Sigmoid colon (tissue), 6 donors: ENCODE measurements at regions not wholly inside any gene's neighbourhood (a gene's known extent, or its start where the extent isn't known, plus 50 kb on each side); places are given as distances from the start of the nearest gene placed in this dataset.

ENCODE experiments used
- DNase-seq: peaks from one replicate; pipeline ENCODE4 v3.0.0-alpha.2; 2019
- H3K27ac ChIP-seq, 4 donors: fragments of 200-600 bp; sonication (generic); one replicate each; pipeline ENCODE4 v1.5.1; 2016 to 2019; ENCODE audit warnings: mild to moderate bottlenecking in 1 of 4
- H3K27me3 ChIP-seq, 3 donors: fragments of 200-600 bp; sonication (generic); one replicate each; pipeline ENCODE4 v1.5.1; 2019; ENCODE audit warnings: mild to moderate bottlenecking in 1 of 3
- H3K36me3 ChIP-seq, 4 donors: fragments of 200-600 bp; sonication (generic); one replicate each; pipeline ENCODE4 v1.5.1; 2016 to 2019
- H3K4me1 ChIP-seq, 4 donors: fragments of 200-600 bp; sonication (generic); one replicate each; pipeline ENCODE4 v1.5.1; 2017 to 2019
- H3K4me3 ChIP-seq, 4 donors: fragments of 200-600 bp; sonication (generic); one replicate each; pipeline ENCODE4 v1.5.1; 2017 to 2019; ENCODE audit warnings: mild to moderate bottlenecking in 2 of 4, moderate library complexity in 1 of 4
- H3K9me3 ChIP-seq, 4 donors: fragments of 200-600 bp in 3 of 4; sonication (generic) in 3 of 4; one replicate each; pipeline versions ENCODE4 v1.5.1 to v1.6.1; 2013 to 2019
- EP300 ChIP-seq, 4 donors: sonication (generic); formaldehyde crosslinking; IDR thresholded peaks; one replicate each; pipeline ENCODE4 v1.6.1; 2017; ENCODE audit warnings: antibody characterized with exemption in 4 of 4
- POLR2A ChIP-seq, 2 donors: fragments of 450-650 bp; IDR thresholded peaks; one replicate each; pipeline ENCODE4 v1.6.1; 2016; ENCODE audit warnings: antibody characterized with exemption in 2 of 2, mild to moderate bottlenecking in 2 of 2, moderate library complexity in 2 of 2
- POLR2AphosphoS5 ChIP-seq, 4 donors: sonication (generic); formaldehyde crosslinking; IDR thresholded peaks; one replicate each; pipeline ENCODE4 v1.6.1; 2017; ENCODE audit warnings: antibody characterized with exemption in 4 of 4
- WGBS, 2 donors: extraction: QIAGEN DNeasy Blood & Tissue Kit; methylation state at CpG; one replicate each; pipeline ENCODE4 v1.1.7; 2013; 5-methylcytosine and 5-hydroxymethylcytosine counted together
- intact Hi-C: fragments of 100-400 bp; cut with DNase I; formaldehyde crosslinking; loops from one replicate; pipeline ENCODE4 v1.15.1; 2023
- TF ChIP-seq, protein P1 (sequence below), 4 experiments: fragments of 450-650 bp in 3 of 4; fragments of 200-600 bp in 1 of 4; IDR thresholded peaks; one replicate each; pipeline ENCODE4 v1.5.1; 2016 to 2019; ENCODE audit warnings: antibody characterized with exemption in 4 of 4, mild to moderate bottlenecking in 3 of 4, moderate library complexity in 2 of 4
- donor health status: healthy with polysubstance abuse.
- donor health status: healthy.

DNA sequence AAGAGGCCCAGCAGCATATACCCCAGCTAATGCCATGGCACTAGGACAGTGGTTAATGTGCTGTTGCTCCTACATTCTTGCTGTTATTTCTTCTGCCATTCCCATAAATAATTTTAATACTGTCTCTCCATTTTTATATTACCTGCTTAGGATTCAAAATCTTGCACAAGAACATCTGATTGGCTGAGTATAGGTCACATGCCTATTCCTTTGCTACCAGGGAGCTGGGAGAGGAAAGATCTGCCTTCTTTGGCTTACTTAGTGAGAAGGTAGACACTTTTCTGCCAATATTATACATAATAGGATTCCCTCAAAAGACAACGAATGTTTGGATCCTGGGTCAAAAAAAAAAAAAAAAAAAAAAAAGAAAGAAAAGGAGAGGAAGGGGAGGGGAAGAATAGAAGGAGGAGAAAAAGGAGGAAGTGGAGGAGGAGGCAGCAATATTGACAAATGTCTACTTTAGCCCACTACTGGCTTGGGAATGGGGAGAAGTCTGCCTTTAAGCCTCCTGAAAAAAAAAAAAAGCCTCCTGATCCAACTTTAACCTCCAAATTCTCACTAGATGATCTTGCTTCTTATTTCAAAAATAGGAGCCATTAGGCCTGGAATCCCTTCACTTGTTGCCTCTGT is 134.5 kb upstream of the HNRNPU start:
- no peak overlapping the region for H3K27ac ChIP-seq
- intact Hi-C loops = no loop called here
- no peak for DNase-seq
- no peak overlapping the region for H3K4me3 ChIP-seq
- no peak for TF ChIP-seq POLR2A (IDR thresholded peaks at IDR 0.05)
- no peak for TF ChIP-seq POLR2AphosphoS5 (IDR thresholded peaks at IDR 0.05)
- no peak for TF ChIP-seq EP300 (IDR thresholded peaks at IDR 0.05)
- TF ChIP-seq, protein P1, sequence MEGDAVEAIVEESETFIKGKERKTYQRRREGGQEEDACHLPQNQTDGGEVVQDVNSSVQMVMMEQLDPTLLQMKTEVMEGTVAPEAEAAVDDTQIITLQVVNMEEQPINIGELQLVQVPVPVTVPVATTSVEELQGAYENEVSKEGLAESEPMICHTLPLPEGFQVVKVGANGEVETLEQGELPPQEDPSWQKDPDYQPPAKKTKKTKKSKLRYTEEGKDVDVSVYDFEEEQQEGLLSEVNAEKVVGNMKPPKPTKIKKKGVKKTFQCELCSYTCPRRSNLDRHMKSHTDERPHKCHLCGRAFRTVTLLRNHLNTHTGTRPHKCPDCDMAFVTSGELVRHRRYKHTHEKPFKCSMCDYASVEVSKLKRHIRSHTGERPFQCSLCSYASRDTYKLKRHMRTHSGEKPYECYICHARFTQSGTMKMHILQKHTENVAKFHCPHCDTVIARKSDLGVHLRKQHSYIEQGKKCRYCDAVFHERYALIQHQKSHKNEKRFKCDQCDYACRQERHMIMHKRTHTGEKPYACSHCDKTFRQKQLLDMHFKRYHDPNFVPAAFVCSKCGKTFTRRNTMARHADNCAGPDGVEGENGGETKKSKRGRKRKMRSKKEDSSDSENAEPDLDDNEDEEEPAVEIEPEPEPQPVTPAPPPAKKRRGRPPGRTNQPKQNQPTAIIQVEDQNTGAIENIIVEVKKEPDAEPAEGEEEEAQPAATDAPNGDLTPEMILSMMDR (IDR thresholded peaks at IDR 0.05) = no peak
- H3K36me3 ChIP-seq = peaks cover 0 to 5% (median 0%) of the 10 kb centered on the region in 4 donors
- H3K4me1 ChIP-seq = no peaks in the 10 kb centered on the region
- H3K27me3 ChIP-seq = no peaks in the 10 kb centered on the region
- 84 to 91% methylated on average over 1 of the region's 1 CpG for WGBS, 2 donors
- no peaks in the 10 kb centered on the region for H3K9me3 ChIP-seq

DNA sequence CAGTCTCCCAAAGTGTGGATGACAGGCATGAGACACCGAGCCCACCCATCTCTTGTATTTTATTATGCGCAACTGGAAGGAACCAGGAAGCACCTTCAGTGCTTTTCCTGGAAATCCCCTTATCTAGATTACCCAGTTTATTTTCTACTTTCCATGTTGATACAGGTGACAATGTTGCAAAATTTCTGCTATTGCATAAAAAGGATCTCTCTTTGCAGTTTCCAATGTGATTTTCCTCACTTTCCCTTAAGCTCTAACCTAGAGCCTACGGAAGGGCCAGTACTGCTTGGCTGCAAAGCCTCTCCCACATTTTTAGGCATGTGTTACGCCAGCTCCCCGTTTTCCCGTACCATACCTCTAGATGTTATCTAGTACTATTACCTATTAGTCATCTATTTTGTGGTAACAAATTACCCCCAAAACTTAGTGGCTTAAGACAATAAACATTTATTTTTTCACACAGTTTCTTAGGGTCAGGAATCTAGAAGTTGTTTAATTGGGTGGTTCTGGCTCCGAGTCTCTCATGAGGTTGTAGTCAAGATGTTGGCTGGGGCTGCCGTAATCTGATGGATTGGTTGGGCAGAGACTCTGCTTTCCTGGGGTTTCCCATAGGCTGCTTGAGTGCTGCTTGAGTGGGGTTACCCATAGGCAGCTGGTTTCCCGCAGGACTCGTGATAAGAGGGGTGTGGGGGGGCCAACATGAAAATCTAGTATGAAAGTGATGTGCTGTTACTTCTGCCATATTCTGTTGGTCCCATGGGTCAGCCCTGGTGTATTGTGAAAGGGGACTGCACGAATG is 131.5 kb upstream of the HNRNPU start:
- no peak for TF ChIP-seq EP300 (IDR thresholded peaks at IDR 0.05)
- no peak for TF ChIP-seq POLR2A (IDR thresholded peaks at IDR 0.05)
- TF ChIP-seq, protein P1 (IDR thresholded peaks at IDR 0.05) = no peak
- TF ChIP-seq POLR2AphosphoS5 (IDR thresholded peaks at IDR 0.05) = no peak
- 96 to 97% methylated on average over 11 of the region's 11 CpGs for WGBS, 2 donors
- intact Hi-C loops = no loop called here

DNA sequence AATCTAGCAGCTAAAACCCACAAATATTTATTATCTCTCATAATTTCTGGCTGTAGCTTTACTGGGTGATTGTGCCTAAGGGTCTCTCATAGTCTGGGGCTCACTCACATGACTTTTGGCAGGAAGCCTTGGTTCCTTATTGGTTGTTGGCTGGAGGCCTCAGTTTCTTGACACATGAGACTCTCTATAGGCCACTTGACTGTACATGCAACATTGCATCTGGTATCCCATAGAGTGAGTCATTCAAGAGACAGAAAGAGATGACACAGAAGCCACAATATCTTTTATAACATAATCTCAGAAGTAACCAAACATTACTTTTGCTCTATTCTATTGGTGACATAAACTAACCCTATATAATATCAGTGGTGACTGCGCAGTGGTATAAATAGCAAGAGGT is 128.5 kb upstream of the HNRNPU start:
- Histone ChIP-seq H3K9me3 (no peaks in the 10 kb centered on the region), H3K36me3 (peaks cover 0 to 5% (median 0%) of the 10 kb centered on the region in 4 donors), H3K27ac (no peak overlapping the region), H3K4me1 (no peaks in the 10 kb centered on the region), H3K4me3 (no peak overlapping the region), H3K27me3 (no peaks in the 10 kb centered on the region)
- intact Hi-C loops = no loop called here
- no peak for DNase-seq
- 0 to 95% methylated on average over 1 of the region's 1 CpG for WGBS, 2 donors
- TF ChIP-seq POLR2AphosphoS5 (IDR thresholded peaks at IDR 0.05) = no peak
- TF ChIP-seq, protein P1 (IDR thresholded peaks at IDR 0.05) = no peak
- TF ChIP-seq POLR2A (IDR thresholded peaks at IDR 0.05) = no peak
- no peak for TF ChIP-seq EP300 (IDR thresholded peaks at IDR 0.05)

More for the DNA sequence above, 131.5 kb upstream of the HNRNPU start:
- no peaks in the 10 kb centered on the region for H3K9me3 ChIP-seq
- H3K4me1 ChIP-seq = no peaks in the 10 kb centered on the region
- DNase-seq = no peak
- H3K27me3 ChIP-seq = no peaks in the 10 kb centered on the region
- H3K4me3 ChIP-seq = no peak overlapping the region
- no peak overlapping the region for H3K27ac ChIP-seq
- H3K36me3 ChIP-seq = peaks cover 0 to 5% (median 0%) of the 10 kb centered on the region in 4 donors

- TF ChIP-seq POLR2A (IDR thresholded peaks at IDR 0.05) (no peak), POLR2AphosphoS5 (IDR thresholded peaks at IDR 0.05) (no peak), EP300 (IDR thresholded peaks at IDR 0.05) (no peak)
- TF ChIP-seq, protein P1 (IDR thresholded peaks at IDR 0.05) = no peak
- no peak for DNase-seq
- intact Hi-C loops = no loop called here
- H3K4me1 ChIP-seq = no peaks in the 10 kb centered on the region
- WGBS, 2 donors = 88 to 93% methylated on average over 7 of the region's 7 CpGs
- H3K4me3 ChIP-seq = no peak overlapping the region
- H3K27me3 ChIP-seq = no peaks in the 10 kb centered on the region
- no peak overlapping the region for H3K27ac ChIP-seq
- no peaks in the 10 kb centered on the region for H3K36me3 ChIP-seq
- no peaks in the 10 kb centered on the region for H3K9me3 ChIP-seq
Observed at GRCh38 chr1:244989813-244990212, 125.5 kb upstream of the HNRNPU start.
